Endothelial cell of umbilical vein (primary cell): ENCODE measurements at regions not wholly inside any gene's neighbourhood (a gene's known extent, or its start where the extent isn't known, plus 50 kb on each side); places are given as distances from the start of the nearest gene placed in this dataset.

Source experiments
- BruUV-seq: library from RNA; stranded (reverse); fragments of 400-500 nt; replicated peaks from 2 replicates; lab custom pipeline; 2021; lab: Mats Ljungman, UMichigan
- CTCF ChIA-PET: fragments of 300-600, 350-600 bp; sonication (Branson Sonifier 250); formaldehyde crosslinking; loops from one replicate; lab custom pipeline; 2021; ENCODE audit warnings: antibody characterized with exemption, inconsistent platforms; lab: Charles Lee
- POLR2A ChIA-PET: fragments of 300-600, 350-600 bp; sonication (Branson Sonifier 250); formaldehyde crosslinking; loops from one replicate; lab custom pipeline; 2021; ENCODE audit warnings: antibody characterized with exemption, inconsistent platforms; lab: Charles Lee
- DNase-seq: peaks from one replicate; pipeline ENCODE4 v3.0.0-alpha.2; 2011; ENCODE audit warnings: low read depth, low spot score
- FAIRE-seq: peaks from 2 replicates; lab custom pipeline; 2011; peaks lifted over from hg19 to GRCh38; lab: Jason Lieb, UNC
- H2AFZ ChIP-seq: 2 replicates; pipeline ENCODE4 v1.6.0; 2012; ENCODE audit warnings: low read depth, low read length, control low read depth, inconsistent platforms
- H3K27ac ChIP-seq: 2 replicates; pipeline ENCODE4 v1.5.1; 2011; ENCODE audit warnings: low read depth, mild to moderate bottlenecking, control low read depth, low read length, moderate library complexity; ENCODE audit not compliant: insufficient read depth
- H3K27me3 ChIP-seq, 2 experiments: 2 replicates each; pipeline versions ENCODE4 v1.6.0 to v1.6.1; 2011; ENCODE audit warnings: low read length in 2 of 2, mixed read lengths in 1 of 2; ENCODE audit not compliant: control insufficient read depth in 2 of 2, insufficient read depth in 2 of 2
- H3K36me3 ChIP-seq, 2 experiments: 2 replicates in 1 of 2; 3 replicates in 1 of 2; pipeline ENCODE4 v1.5.1; 2011; ENCODE audit warnings: low read length in 2 of 2, mild to moderate bottlenecking in 1 of 2, moderate library complexity in 1 of 2; ENCODE audit not compliant: control insufficient read depth in 2 of 2, insufficient read depth in 2 of 2; ENCODE audit errors: extremely low read depth in 1 of 2
- H3K4me1 ChIP-seq: 3 replicates; pipeline ENCODE4 v1.5.1; 2011; ENCODE audit warnings: mild to moderate bottlenecking, low read length; ENCODE audit not compliant: control insufficient read depth, insufficient read depth; ENCODE audit errors: extremely low read depth
- H3K4me2 ChIP-seq: 2 replicates; pipeline ENCODE4 v1.6.1; 2011; ENCODE audit warnings: low read length, control low read depth, mixed read lengths; ENCODE audit not compliant: insufficient read depth
- H3K4me3 ChIP-seq, 3 experiments: fragments of 200-600 bp in 1 of 3; sonication (generic), shearing (Covaris generic) in 1 of 3; replicated peaks in 1 of 3; 2 replicates each; pipeline ENCODE4 v1.5.1; 2011 to 2016; ENCODE audit warnings: control low read depth in 3 of 3, low read length in 3 of 3, mild to moderate bottlenecking in 2 of 3, inconsistent platforms in 1 of 3, low read depth in 1 of 3, moderate library complexity in 1 of 3; ENCODE audit not compliant: insufficient read depth in 1 of 3
- H3K79me2 ChIP-seq: 2 replicates; pipeline ENCODE4 v1.6.0; 2012; ENCODE audit warnings: low read length, inconsistent platforms; ENCODE audit not compliant: control insufficient read depth, insufficient read depth
- H3K9ac ChIP-seq: replicated peaks from 2 replicates; pipeline ENCODE3; 2011; ENCODE audit warnings: low read length, control low read depth; ENCODE audit not compliant: insufficient read depth; ENCODE audit errors: extremely low read depth
- H3K9me1 ChIP-seq: replicated peaks from 3 replicates; pipeline ENCODE4 v1.6.0; 2011; ENCODE audit warnings: mild to moderate bottlenecking, low read length; ENCODE audit not compliant: control insufficient read depth, insufficient read depth; ENCODE audit errors: extremely low read depth
- H3K9me3 ChIP-seq: replicated peaks from 2 replicates; pipeline ENCODE4 v1.5.1; 2012; ENCODE audit warnings: low read length, inconsistent platforms; ENCODE audit not compliant: control insufficient read depth, insufficient read depth
- H4K20me1 ChIP-seq: replicated peaks from 2 replicates; pipeline ENCODE3; 2011; ENCODE audit warnings: mild to moderate bottlenecking, low read length; ENCODE audit not compliant: control insufficient read depth, insufficient read depth; ENCODE audit errors: extremely low read depth
- CTCF ChIP-seq, 2 donors: IDR thresholded peaks; 1 replicate in 1 of 2; 2 replicates in 1 of 2; pipeline ENCODE4 v1.5.1; 2011; ENCODE audit warnings: low read length in 2 of 2, mild to moderate bottlenecking in 2 of 2, moderate library complexity in 2 of 2, control low read depth in 1 of 2, inconsistent platforms in 1 of 2, low read depth in 1 of 2; ENCODE audit not compliant: insufficient read depth in 1 of 2; ENCODE audit errors: extremely low read depth in 1 of 2
- EZH2 ChIP-seq: IDR thresholded peaks from 2 replicates; pipeline ENCODE4 v1.6.1; 2012; ENCODE audit warnings: borderline replicate concordance, low read depth, mild to moderate bottlenecking, moderate library complexity, low read length, inconsistent platforms; ENCODE audit not compliant: severe bottlenecking
- FOS ChIP-seq: IDR thresholded peaks from 2 replicates; pipeline ENCODE4 v1.6.1; 2011; ENCODE audit warnings: mild to moderate bottlenecking, low read length, moderate library complexity, borderline replicate concordance; ENCODE audit not compliant: insufficient read depth
- GATA2 ChIP-seq: IDR thresholded peaks from 2 replicates; pipeline ENCODE4 v1.7.0; 2011; ENCODE audit warnings: low read depth, mild to moderate bottlenecking, moderate library complexity, mixed read lengths, low read length; ENCODE audit not compliant: insufficient read length, insufficient read depth
- JUN ChIP-seq: IDR thresholded peaks from 2 replicates; pipeline ENCODE4 v1.6.1; 2011; ENCODE audit warnings: borderline replicate concordance, low read depth; ENCODE audit not compliant: insufficient read length, insufficient read depth
- MYC ChIP-seq: IDR thresholded peaks from one replicate; pipeline ENCODE4 v1.6.1; 2011; ENCODE audit warnings: mild to moderate bottlenecking, low read depth, low read length
- POLR2A ChIP-seq: IDR thresholded peaks from 2 replicates; pipeline ENCODE4 v1.6.1; 2012; ENCODE audit warnings: low read depth, mild to moderate bottlenecking, control low read depth, low read length
- POLR2AphosphoS5 ChIP-seq: IDR thresholded peaks from 2 replicates; pipeline ENCODE4 v1.6.1; 2012; ENCODE audit warnings: low read depth, mild to moderate bottlenecking, control low read depth, low read length, moderate library complexity; ENCODE audit not compliant: insufficient read depth
- dilution Hi-C: fragments of 300-500 bp; cut with MboI; formaldehyde crosslinking; loops from one replicate; pipeline ENCODE4 v1.15.0; 2019; ENCODE audit warnings: low sequenced_read_pairs; ENCODE audit not compliant: extremely low pct_ligation_motif_present
- intact Hi-C: fragments of 100-400 bp; cut with micrococcal nuclease; formaldehyde crosslinking; loops from one replicate; pipeline ENCODE4 v1.10.0; 2022
- TF ChIP-seq, protein P1 (sequence below): IDR thresholded peaks from 2 replicates; pipeline ENCODE4 v1.6.1; 2011; ENCODE audit not compliant: insufficient read depth, insufficient read length

- FAIRE-seq: no peak
- no peak overlapping the region for H3K27ac ChIP-seq
- H3K9me3 ChIP-seq: no peaks in the 10 kb centered on the region
- no peaks in the 10 kb centered on the region for H3K4me1 ChIP-seq
- BruUV-seq: no TSS peak
- dilution Hi-C loops: no loop called here
- intact Hi-C loops: no loop called here
- TF ChIP-seq GATA2: no peak
- H2AFZ ChIP-seq: no peak overlapping the region
- no peaks in the 10 kb centered on the region for H3K79me2 ChIP-seq
- no peak for DNase-seq
- no peak overlapping the region for H3K9ac ChIP-seq
- H4K20me1 ChIP-seq: no peaks in the 10 kb centered on the region
- ChIA-PET CTCF (interaction anchor here (2.7 kb wide), 1 partner anchor 9 kb away, joined by 9 read pairs; no protein-coding TSS in a partner anchor), POLR2A (no interaction called here)
- H3K27me3 ChIP-seq: no peaks in the 10 kb centered on the region
- no peaks in the 10 kb centered on the region for H3K36me3 ChIP-seq
- peaks cover 2% of the 10 kb centered on the region for H3K9me1 ChIP-seq
- no peak overlapping the region for H3K4me3 ChIP-seq
- no peak overlapping the region for H3K4me2 ChIP-seq
Measured at GRCh38 chr10:65128277-65128676, 1607.1 kb downstream of the REEP3 start.

- Histone ChIP-seq H2AFZ (no peak overlapping the region), H4K20me1 (no peaks in the 10 kb centered on the region), H3K27me3 (no peaks in the 10 kb centered on the region), H3K9ac (no peak overlapping the region), H3K36me3 (no peaks in the 10 kb centered on the region), H3K9me3 (no peaks in the 10 kb centered on the region), H3K4me3 (no peak overlapping the region), H3K79me2 (no peaks in the 10 kb centered on the region), H3K4me2 (no peak overlapping the region), H3K9me1 (peaks cover 2% of the 10 kb centered on the region), H3K27ac (no peak overlapping the region), H3K4me1 (no peaks in the 10 kb centered on the region)
- BruUV-seq: no TSS peak
- TF ChIP-seq MYC (no peak), FOS (no peak), JUN (no peak), CTCF (IDR thresholded peaks at IDR 0.05; ENCODE audit: extremely low read depth in 1 of 2, insufficient read depth in 1 of 2, low read depth in 1 of 2, low read length in 2 of 2) (no peak), EZH2 (no peak), GATA2 (no peak), POLR2AphosphoS5 (no peak), POLR2A (no peak)
- TF ChIP-seq, protein P1, sequence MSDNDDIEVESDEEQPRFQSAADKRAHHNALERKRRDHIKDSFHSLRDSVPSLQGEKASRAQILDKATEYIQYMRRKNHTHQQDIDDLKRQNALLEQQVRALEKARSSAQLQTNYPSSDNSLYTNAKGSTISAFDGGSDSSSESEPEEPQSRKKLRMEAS: no peak
- POLR2A ChIA-PET: no interaction called here
- dilution Hi-C loops (no loop called here), intact Hi-C loops (no loop called here)
- DNase-seq (no peak), FAIRE-seq (no peak)
- CTCF ChIA-PET: no interaction called here
Measured at GRCh38 chr10:65130162-65130758, 1609.1 kb downstream of the REEP3 start.
